Spleen (tissue), 11 donors: ENCODE measurements at regions not wholly inside any gene's neighbourhood (a gene's known extent, or its start where the extent isn't known, plus 50 kb on each side); places are given as distances from the start of the nearest gene placed in this dataset.

ENCODE experiments used
- DNase-seq: peaks from one replicate; pipeline ENCODE4 v3.0.0-alpha.2; 2020
- H3K27ac ChIP-seq, 8 donors: fragments of 200-600 bp; sonication (generic) in 7 of 8; 1 replicate in 4 of 8; 2 replicates in 4 of 8; pipeline versions ENCODE4 v1.5.0 to v1.8.0; 2016 to 2021; ENCODE audit warnings: inconsistent platforms in 4 of 8, mild to moderate bottlenecking in 4 of 8, moderate library complexity in 1 of 8
- H3K27me3 ChIP-seq, 7 donors: fragments of 200-600 bp; sonication (generic) in 6 of 7; replicated peaks in 1 of 7; 1 replicate in 4 of 7; 2 replicates in 3 of 7; pipeline versions ENCODE4 v1.5.0 to v1.8.0; 2016 to 2021; ENCODE audit warnings: inconsistent platforms in 3 of 7, mild to moderate bottlenecking in 1 of 7
- H3K36me3 ChIP-seq, 6 donors: fragments of 200-600 bp; sonication (generic) in 5 of 6; 1 replicate in 4 of 6; 2 replicates in 2 of 6; pipeline versions ENCODE4 v1.5.0 to v1.8.0; 2016 to 2021; ENCODE audit warnings: inconsistent platforms in 2 of 6
- H3K4me1 ChIP-seq, 6 donors: fragments of 200-600 bp; sonication (generic) in 5 of 6; 1 replicate in 3 of 6; 2 replicates in 3 of 6; pipeline versions ENCODE4 v1.5.0 to v1.8.0; 2016 to 2021; ENCODE audit warnings: inconsistent platforms in 3 of 6
- H3K4me3 ChIP-seq, 8 donors: fragments of 200-600 bp; sonication (generic) in 7 of 8; 1 replicate in 4 of 8; 2 replicates in 4 of 8; pipeline versions ENCODE4 v1.5.0 to v1.8.0; 2016 to 2021; ENCODE audit warnings: inconsistent platforms in 4 of 8, mild to moderate bottlenecking in 4 of 8, moderate library complexity in 2 of 8
- H3K9me3 ChIP-seq, 8 donors: fragments of 200-600 bp; sonication (generic) in 7 of 8; 1 replicate in 4 of 8; 2 replicates in 4 of 8; pipeline versions ENCODE4 v1.5.0 to v1.8.0; 2016 to 2021; ENCODE audit warnings: inconsistent platforms in 4 of 8
- POLR2A ChIP-seq, 3 donors: fragments of 450-650 bp; IDR thresholded peaks; one replicate each; pipeline ENCODE4 v1.5.1; 2017; ENCODE audit warnings: antibody characterized with exemption in 3 of 3, mild to moderate bottlenecking in 1 of 3
- POLR2AphosphoS5 ChIP-seq, 3 donors: sonication (generic); formaldehyde crosslinking; IDR thresholded peaks; one replicate each; pipeline ENCODE4 v1.5.1; 2017; ENCODE audit warnings: antibody characterized with exemption in 3 of 3
- WGBS, 5 donors: extraction: QIAGEN DNeasy Blood & Tissue Kit in 3 of 5; methylation state at CpG; one replicate each; pipeline versions ENCODE4 v1.1.5 to v1.1.7; 2013 to 2018; 5-methylcytosine and 5-hydroxymethylcytosine counted together
- intact Hi-C: fragments of 100-400 bp; cut with DNase I; formaldehyde crosslinking; loops from one replicate; pipeline ENCODE4 v1.15.0; 2023; ENCODE audit warnings: low total_unique reads
- TF ChIP-seq, protein P1 (sequence below), 11 experiments: fragments of 200-600 bp in 7 of 11; fragments of 450-650 bp in 4 of 11; sonication (generic) in 4 of 11; IDR thresholded peaks in 8 of 11; conservative IDR thresholded peaks in 3 of 11; 1 replicate in 7 of 11; 2 replicates in 4 of 11; pipeline versions ENCODE4 v1.4.0 to v1.8.0; 2016 to 2021; ENCODE audit warnings: antibody characterized with exemption in 11 of 11, inconsistent platforms in 4 of 11, mild to moderate bottlenecking in 1 of 11
- donor health status: healthy with polysubstance abuse.
- donor health status: DM: no; HTN: no; CAD: no; lungs with moderate emphysema.
- donor health status: DM: no; HTN: no; CAD: no.
- donor health status: Bipolar disorder and iron deficiency.
- donor health status: healthy.
- donor health status: DM: no; HTN: no; CAD: no.
- donor health status: DM: yes; HTN: yes; CAD: no.

DNA sequence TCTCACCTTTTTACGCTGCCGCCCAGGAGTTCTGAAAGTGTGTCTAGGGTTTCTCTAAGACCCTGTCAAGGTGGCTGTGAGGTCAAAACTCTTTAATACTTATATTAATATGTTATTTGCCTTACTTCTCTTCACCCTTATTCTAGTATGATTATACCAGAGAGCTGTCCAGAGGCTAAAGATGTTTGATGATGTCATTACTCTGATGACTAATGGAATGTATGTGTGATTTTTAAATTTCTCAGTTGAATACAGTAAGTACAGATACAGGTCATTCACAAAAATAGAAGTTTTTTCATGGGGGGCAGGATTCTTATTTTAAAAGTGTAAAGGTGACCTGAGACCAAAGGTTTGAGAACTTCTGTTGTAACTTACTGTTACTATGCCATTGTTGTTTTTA lies 150.6 kb upstream of the FOXP2 start:
- no peak overlapping the region for H3K4me3 ChIP-seq
- no peak overlapping the region for H3K27ac ChIP-seq
- no peaks in the 10 kb centered on the region for H3K4me1 ChIP-seq
- WGBS, 5 donors, result 93 to 99% (median 96%) methylated on average over 2 of the region's 2 CpGs
- intact Hi-C loops, result no loop called here
- TF ChIP-seq POLR2AphosphoS5 (IDR thresholded peaks at IDR 0.05) (no peak), POLR2A (IDR thresholded peaks at IDR 0.05) (no peak)
- TF ChIP-seq, protein P1, sequence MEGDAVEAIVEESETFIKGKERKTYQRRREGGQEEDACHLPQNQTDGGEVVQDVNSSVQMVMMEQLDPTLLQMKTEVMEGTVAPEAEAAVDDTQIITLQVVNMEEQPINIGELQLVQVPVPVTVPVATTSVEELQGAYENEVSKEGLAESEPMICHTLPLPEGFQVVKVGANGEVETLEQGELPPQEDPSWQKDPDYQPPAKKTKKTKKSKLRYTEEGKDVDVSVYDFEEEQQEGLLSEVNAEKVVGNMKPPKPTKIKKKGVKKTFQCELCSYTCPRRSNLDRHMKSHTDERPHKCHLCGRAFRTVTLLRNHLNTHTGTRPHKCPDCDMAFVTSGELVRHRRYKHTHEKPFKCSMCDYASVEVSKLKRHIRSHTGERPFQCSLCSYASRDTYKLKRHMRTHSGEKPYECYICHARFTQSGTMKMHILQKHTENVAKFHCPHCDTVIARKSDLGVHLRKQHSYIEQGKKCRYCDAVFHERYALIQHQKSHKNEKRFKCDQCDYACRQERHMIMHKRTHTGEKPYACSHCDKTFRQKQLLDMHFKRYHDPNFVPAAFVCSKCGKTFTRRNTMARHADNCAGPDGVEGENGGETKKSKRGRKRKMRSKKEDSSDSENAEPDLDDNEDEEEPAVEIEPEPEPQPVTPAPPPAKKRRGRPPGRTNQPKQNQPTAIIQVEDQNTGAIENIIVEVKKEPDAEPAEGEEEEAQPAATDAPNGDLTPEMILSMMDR (IDR thresholded peaks at IDR 0.05 in 8 of 11, conservative IDR thresholded peaks at IDR 0.05 in 3 of 11), result no peak
- DNase-seq, result no peak
- no peaks in the 10 kb centered on the region for H3K36me3 ChIP-seq
- H3K9me3 ChIP-seq, result peaks cover 0 to 4% (median 0%) of the 10 kb centered on the region in 8 donors
- H3K27me3 ChIP-seq, result no peaks in the 10 kb centered on the region

DNA sequence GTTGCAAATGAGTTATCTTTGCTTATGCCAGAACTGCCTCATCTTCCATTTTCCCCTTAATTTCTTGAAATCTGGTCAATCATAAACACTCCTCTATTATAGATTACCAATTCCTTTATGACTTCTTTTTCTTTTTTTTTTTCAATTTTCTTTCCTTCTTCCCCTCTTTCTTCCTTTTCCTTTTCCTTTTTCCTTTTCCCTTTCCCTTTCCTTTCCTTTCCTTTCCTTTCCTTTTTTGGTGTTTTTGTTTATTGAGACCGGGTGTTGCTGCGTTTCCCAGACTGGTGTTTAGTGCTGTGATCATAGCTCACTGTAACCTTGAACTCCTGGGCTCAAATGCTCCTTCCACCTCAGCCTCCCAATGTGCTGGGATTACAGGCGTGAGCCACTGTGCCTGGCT lies 151.4 kb upstream of the FOXP2 start:
- H3K27me3 ChIP-seq, result no peaks in the 10 kb centered on the region
- peaks cover 0 to 4% (median 0%) of the 10 kb centered on the region in 8 donors for H3K9me3 ChIP-seq
- TF ChIP-seq POLR2AphosphoS5 (IDR thresholded peaks at IDR 0.05), result no peak
- TF ChIP-seq POLR2A (IDR thresholded peaks at IDR 0.05), result no peak
- TF ChIP-seq, protein P1 (IDR thresholded peaks at IDR 0.05 in 8 of 11, conservative IDR thresholded peaks at IDR 0.05 in 3 of 11), result no peak
- intact Hi-C loops, result no loop called here
- WGBS, 5 donors, result 61 to 71% (median 68%) methylated on average over 3 of the region's 3 CpGs
- no peak overlapping the region for H3K4me3 ChIP-seq
- DNase-seq, result no peak
- H3K36me3 ChIP-seq, result no peaks in the 10 kb centered on the region
- H3K4me1 ChIP-seq, result no peaks in the 10 kb centered on the region
- no peak overlapping the region for H3K27ac ChIP-seq

DNA sequence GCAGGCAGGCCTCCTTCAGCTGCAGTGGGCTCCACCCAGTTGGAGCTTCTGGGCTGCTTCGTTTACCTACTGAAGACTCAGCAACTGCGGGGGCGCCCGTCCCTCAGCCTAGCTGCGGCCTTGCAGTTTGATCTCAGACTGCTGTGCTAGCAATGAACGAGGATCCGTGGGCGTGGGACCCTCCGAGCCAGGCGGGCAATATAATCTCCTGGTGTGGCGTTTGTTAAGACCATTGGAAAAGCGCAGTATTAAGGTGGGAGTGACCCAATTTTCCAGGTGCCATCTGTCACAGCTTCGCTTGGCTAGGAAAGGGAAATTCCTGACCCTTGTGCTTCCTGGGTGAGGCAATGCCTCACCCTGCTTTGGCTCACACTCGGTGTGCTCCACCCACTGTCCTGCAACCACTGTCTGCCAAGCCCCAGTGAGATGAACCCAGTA lies 159.2 kb upstream of the FOXP2 start:
- no peak for DNase-seq

DNA sequence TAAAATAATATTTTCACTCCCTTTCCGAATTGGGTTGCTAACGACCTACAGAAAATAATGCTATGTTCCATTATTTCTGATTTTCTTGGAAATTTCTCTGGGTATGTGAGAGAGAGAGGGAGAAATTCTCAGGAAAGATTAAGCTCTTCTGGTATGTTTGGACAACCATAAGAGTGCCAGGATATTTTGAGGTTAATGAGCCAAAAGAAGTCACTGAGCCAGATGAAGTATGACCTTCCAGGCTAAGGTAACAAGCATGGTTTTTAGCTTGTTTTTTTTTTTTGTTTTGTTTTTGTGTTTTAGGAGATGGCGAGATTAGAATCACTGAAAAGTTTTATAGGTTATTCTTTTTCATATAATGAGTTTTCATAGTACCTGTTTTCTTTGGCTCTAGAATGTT lies 171.0 kb upstream of the FOXP2 start:
- H3K4me3 ChIP-seq, result no peak overlapping the region
- intact Hi-C loops, result no loop called here
- no peak overlapping the region for H3K27ac ChIP-seq
- DNase-seq, result no peak
- H3K9me3 ChIP-seq, result no peaks in the 10 kb centered on the region
- no peaks in the 10 kb centered on the region for H3K27me3 ChIP-seq
- WGBS, 5 donors, result 78 to 93% (median 86%) methylated on average over 3 of the region's 3 CpGs
- TF ChIP-seq POLR2AphosphoS5 (IDR thresholded peaks at IDR 0.05) (no peak), POLR2A (IDR thresholded peaks at IDR 0.05) (no peak)
- TF ChIP-seq, protein P1 (IDR thresholded peaks at IDR 0.05 in 8 of 11, conservative IDR thresholded peaks at IDR 0.05 in 3 of 11), result no peak
- no peaks in the 10 kb centered on the region for H3K4me1 ChIP-seq
- H3K36me3 ChIP-seq, result no peaks in the 10 kb centered on the region

More for the DNA sequence above, 159.2 kb upstream of the FOXP2 start:
- TF ChIP-seq POLR2A (IDR thresholded peaks at IDR 0.05) (no peak), POLR2AphosphoS5 (IDR thresholded peaks at IDR 0.05) (no peak)
- TF ChIP-seq, protein P1 (IDR thresholded peaks at IDR 0.05 in 8 of 11, conservative IDR thresholded peaks at IDR 0.05 in 3 of 11), result no peak
- Histone ChIP-seq H3K4me3 (no peak overlapping the region), H3K4me1 (no peaks in the 10 kb centered on the region), H3K27me3 (no peaks in the 10 kb centered on the region), H3K36me3 (no peaks in the 10 kb centered on the region), H3K9me3 (peaks cover 0 to 15% (median 0%) of the 10 kb centered on the region in 8 donors), H3K27ac (no peak overlapping the region)
- intact Hi-C loops, result no loop called here
- 85 to 93% (median 91%) methylated on average over 14 of the region's 14 CpGs for WGBS, 5 donors
